DND-41 (cell line): ENCODE measurements at regions not wholly inside any gene's neighbourhood (a gene's known extent, or its start where the extent isn't known, plus 50 kb on each side); places are given as distances from the start of the nearest gene placed in this dataset.

Experiments
- ATAC-seq: fragments of 200-7000 bp; cut with Tn5 transposase; 3 replicates; pipeline ENCODE4 v1.9.1; 2021; ENCODE audit warnings: low read depth; ENCODE audit not compliant: insufficient read depth
- DNase-seq: peaks from one replicate; pipeline ENCODE4 v3.0.0-alpha.2; 2020
- H2AFZ ChIP-seq: 2 replicates; pipeline ENCODE4 v1.6.0; 2012; ENCODE audit warnings: low read depth, low read length
- H3K27ac ChIP-seq: 2 replicates; pipeline ENCODE4 v1.5.1; 2012; ENCODE audit warnings: low read length, inconsistent platforms
- H3K27me3 ChIP-seq: fragments of 200-600 bp; sonication (generic); 2 replicates; pipeline ENCODE4 v1.6.0; 2012; ENCODE audit warnings: low read length, mild to moderate bottlenecking, inconsistent platforms; ENCODE audit not compliant: insufficient read depth, poor library complexity
- H3K36me3 ChIP-seq: 2 replicates; pipeline ENCODE4 v1.5.1; 2012; ENCODE audit warnings: low read length, inconsistent platforms; ENCODE audit not compliant: insufficient read depth
- H3K4me1 ChIP-seq: 2 replicates; pipeline ENCODE4 v1.5.1; 2012; ENCODE audit warnings: mild to moderate bottlenecking, low read length; ENCODE audit not compliant: insufficient read depth
- H3K4me2 ChIP-seq: 2 replicates; pipeline ENCODE4 v1.6.0; 2012; ENCODE audit warnings: mild to moderate bottlenecking, moderate library complexity, low read length, inconsistent platforms; ENCODE audit not compliant: insufficient read depth
- H3K4me3 ChIP-seq, 2 experiments: fragments of 200-600 bp in 1 of 2; shearing (Covaris generic) in 1 of 2; 2 replicates each; pipeline ENCODE4 v1.5.1; 2012 to 2016; ENCODE audit warnings: inconsistent platforms in 2 of 2, low read length in 2 of 2, mild to moderate bottlenecking in 2 of 2, low read depth in 1 of 2, moderate library complexity in 1 of 2
- H3K79me2 ChIP-seq: 2 replicates; pipeline ENCODE4 v1.6.0; 2012; ENCODE audit warnings: low read length, inconsistent platforms; ENCODE audit not compliant: insufficient read depth
- H3K9ac ChIP-seq: 2 replicates; pipeline ENCODE4 v1.6.0; 2012; ENCODE audit warnings: low read depth, mild to moderate bottlenecking, inconsistent platforms, low read length, moderate library complexity
- H3K9me3 ChIP-seq: 2 replicates; pipeline ENCODE4 v1.5.1; 2012; ENCODE audit warnings: low read length, moderate library complexity, mild to moderate bottlenecking, inconsistent platforms; ENCODE audit not compliant: insufficient read depth, severe bottlenecking
- H4K20me1 ChIP-seq: 2 replicates; pipeline ENCODE4 v1.6.0; 2012; ENCODE audit warnings: low read length; ENCODE audit not compliant: insufficient read depth
- CTCF ChIP-seq: IDR thresholded peaks from 2 replicates; pipeline ENCODE4 v1.5.1; 2012; ENCODE audit warnings: borderline replicate concordance, low read length, moderate library complexity, mild to moderate bottlenecking; ENCODE audit not compliant: poor library complexity, severe bottlenecking; ENCODE audit errors: extremely low read depth
- EZH2 ChIP-seq: IDR thresholded peaks from 3 replicates; pipeline ENCODE4 v1.6.1; 2012; ENCODE audit warnings: borderline replicate concordance, low read depth, mild to moderate bottlenecking, moderate library complexity, low read length, inconsistent platforms; ENCODE audit not compliant: severe bottlenecking

GRCh38 chr11:38296211-38296776, 1698.3 kb upstream of the RAG2 start:
- Histone ChIP-seq H3K4me2 (no peak overlapping the region), H3K27me3 (no peaks in the 10 kb centered on the region), H4K20me1 (no peaks in the 10 kb centered on the region), H3K4me3 (no peak overlapping the region), H3K4me1 (no peaks in the 10 kb centered on the region), H3K27ac (no peak overlapping the region), H3K9me3 (no peaks in the 10 kb centered on the region), H3K36me3 (no peaks in the 10 kb centered on the region), H2AFZ (no peak overlapping the region), H3K79me2 (no peaks in the 10 kb centered on the region), H3K9ac (no peak overlapping the region)
- no peak for DNase-seq
- ATAC-seq, result no peak
- no peak for TF ChIP-seq CTCF
- TF ChIP-seq EZH2, result no peak

- no peaks in the 10 kb centered on the region for H4K20me1 ChIP-seq
- no peak overlapping the region for H3K4me2 ChIP-seq
- H3K4me3 ChIP-seq, result no peak overlapping the region
- no peaks in the 10 kb centered on the region for H3K79me2 ChIP-seq
- no peak for DNase-seq
- H3K36me3 ChIP-seq, result no peaks in the 10 kb centered on the region
- no peak overlapping the region for H3K27ac ChIP-seq
- no peaks in the 10 kb centered on the region for H3K4me1 ChIP-seq
- H3K27me3 ChIP-seq, result no peaks in the 10 kb centered on the region
- TF ChIP-seq EZH2, result no peak
- no peak for TF ChIP-seq CTCF
- no peaks in the 10 kb centered on the region for H3K9me3 ChIP-seq
- no peak overlapping the region for H3K9ac ChIP-seq
- H2AFZ ChIP-seq, result no peak overlapping the region
- ATAC-seq, result no peak
Observed at GRCh38 chr11:38282718-38283117, 1684.7 kb upstream of the RAG2 start.

DNA sequence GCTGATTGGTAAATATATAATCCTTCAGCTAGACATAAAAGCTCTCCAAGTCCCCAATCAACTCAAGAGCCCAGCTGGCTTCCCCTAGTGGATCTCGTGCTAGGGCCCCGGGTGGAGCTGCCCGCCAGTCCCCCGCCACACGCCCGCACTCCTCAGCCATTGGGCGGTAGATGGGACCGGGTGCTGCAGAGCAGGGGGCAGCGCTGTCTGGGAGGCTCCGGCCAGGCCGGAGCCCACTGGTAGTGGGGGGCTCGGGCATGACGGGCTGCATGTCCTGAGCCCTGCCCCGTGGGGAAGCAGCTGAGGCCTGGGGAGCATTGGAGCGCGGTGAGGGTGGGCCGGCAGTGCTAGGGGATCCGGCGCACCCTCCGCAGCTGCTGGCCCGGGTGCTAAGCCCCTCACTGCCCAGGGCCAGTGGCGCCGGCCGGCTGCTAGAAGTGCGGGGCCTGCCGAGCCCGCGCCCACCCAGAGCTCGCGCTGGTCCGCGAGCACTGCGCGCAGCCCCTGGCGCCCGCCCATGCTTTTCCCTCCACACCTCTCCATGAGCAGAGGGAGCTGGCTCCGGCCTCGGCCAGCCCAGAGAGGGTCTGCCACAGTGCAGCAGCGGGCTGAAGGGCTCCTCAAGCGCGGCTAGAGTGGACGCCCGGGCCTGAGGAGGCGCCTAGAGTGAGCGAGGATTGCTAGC, 1680.6 kb upstream of the RAG2 start:
- Histone ChIP-seq H3K27me3 (no peaks in the 10 kb centered on the region), H3K79me2 (no peaks in the 10 kb centered on the region), H2AFZ (no peak overlapping the region), H4K20me1 (no peaks in the 10 kb centered on the region), H3K36me3 (no peaks in the 10 kb centered on the region), H3K4me1 (no peaks in the 10 kb centered on the region), H3K9ac (no peak overlapping the region), H3K9me3 (no peaks in the 10 kb centered on the region), H3K27ac (no peak overlapping the region), H3K4me3 (no peak overlapping the region), H3K4me2 (no peak overlapping the region)
- no peak for TF ChIP-seq CTCF
- DNase-seq (no peak), ATAC-seq (no peak)
